ENCODE measurements at regions not wholly inside any gene's neighbourhood (a gene's known extent, or its start where the extent isn't known, plus 50 kb on each side); places are given as distances from the start of the nearest gene placed in this dataset.

GRCh38 chr6:19587238-19587942, 249.8 kb upstream of the ID4 start:
- TF ChIP-seq CTCF (IDR thresholded peaks at IDR 0.05) (no peak), POLR2A (IDR thresholded peaks at IDR 0.05) (no peak)
